ENCODE measurements at regions not wholly inside any gene's neighbourhood (a gene's known extent, or its start where the extent isn't known, plus 50 kb on each side); places are given as distances from the start of the nearest gene placed in this dataset.
"Not testable (repeated sequence)": the region's sequence is repeated elsewhere in the genome, so short reads cannot be mapped to it uniquely, and the experiment has no call there.

DNA sequence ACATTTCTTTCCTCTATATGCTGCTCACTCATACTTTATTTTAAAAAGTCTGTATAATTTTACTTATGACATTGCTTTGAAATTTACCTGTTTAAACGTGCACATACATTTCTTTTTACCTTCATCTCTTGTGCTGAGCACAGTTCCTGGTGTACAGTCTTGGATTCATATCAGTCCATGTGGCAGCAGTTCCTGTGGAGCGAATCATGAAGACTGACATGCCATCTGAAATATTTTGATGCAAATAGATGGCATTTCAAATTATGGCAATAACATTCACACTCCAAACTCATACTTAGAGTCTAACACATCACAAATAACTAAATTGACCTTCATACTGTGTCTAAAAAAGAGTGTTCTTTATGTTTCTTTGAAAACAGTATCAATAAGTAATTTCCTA lies 90.3 kb upstream of the CDH2 start:
- no peak overlapping the region for H3K4me2 ChIP-seq (ENCODE audit: low read depth, low read length, poor library complexity, severe bottlenecking)
- H2AFZ ChIP-seq (ENCODE audit: low read length) = no peak overlapping the region
- TF ChIP-seq EZH2phosphoT487 (IDR thresholded peaks at IDR 0.05; ENCODE audit: borderline replicate concordance) = no peak
- TF ChIP-seq, protein P1, sequence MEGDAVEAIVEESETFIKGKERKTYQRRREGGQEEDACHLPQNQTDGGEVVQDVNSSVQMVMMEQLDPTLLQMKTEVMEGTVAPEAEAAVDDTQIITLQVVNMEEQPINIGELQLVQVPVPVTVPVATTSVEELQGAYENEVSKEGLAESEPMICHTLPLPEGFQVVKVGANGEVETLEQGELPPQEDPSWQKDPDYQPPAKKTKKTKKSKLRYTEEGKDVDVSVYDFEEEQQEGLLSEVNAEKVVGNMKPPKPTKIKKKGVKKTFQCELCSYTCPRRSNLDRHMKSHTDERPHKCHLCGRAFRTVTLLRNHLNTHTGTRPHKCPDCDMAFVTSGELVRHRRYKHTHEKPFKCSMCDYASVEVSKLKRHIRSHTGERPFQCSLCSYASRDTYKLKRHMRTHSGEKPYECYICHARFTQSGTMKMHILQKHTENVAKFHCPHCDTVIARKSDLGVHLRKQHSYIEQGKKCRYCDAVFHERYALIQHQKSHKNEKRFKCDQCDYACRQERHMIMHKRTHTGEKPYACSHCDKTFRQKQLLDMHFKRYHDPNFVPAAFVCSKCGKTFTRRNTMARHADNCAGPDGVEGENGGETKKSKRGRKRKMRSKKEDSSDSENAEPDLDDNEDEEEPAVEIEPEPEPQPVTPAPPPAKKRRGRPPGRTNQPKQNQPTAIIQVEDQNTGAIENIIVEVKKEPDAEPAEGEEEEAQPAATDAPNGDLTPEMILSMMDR (conservative IDR thresholded peaks at IDR 0.05; ENCODE audit: low read length) = no peak
- no peaks in the 10 kb centered on the region for H3K27me3 ChIP-seq (ENCODE audit: insufficient read depth, low read length, poor library complexity, severe bottlenecking)
- H3K36me3 ChIP-seq (ENCODE audit: insufficient read depth, low read length) = no peaks in the 10 kb centered on the region
- H3K9me2 ChIP-seq (replicated peaks; ENCODE audit: low read depth, low read length) = no peaks in the 10 kb centered on the region
- H3K9me3 ChIP-seq (ENCODE audit: insufficient read depth, low read depth, low read length) = no peaks in the 10 kb centered on the region
- H3K4me1 ChIP-seq (ENCODE audit: insufficient read depth, low read length, poor library complexity, severe bottlenecking) = no peaks in the 10 kb centered on the region
- no peak overlapping the region for H3K4me3 ChIP-seq (ENCODE audit: low read length, poor library complexity, severe bottlenecking)
- no peaks in the 10 kb centered on the region for H3K79me2 ChIP-seq (ENCODE audit: insufficient read depth, low read length)
- no peak overlapping the region for H3K9ac ChIP-seq (ENCODE audit: low read depth, low read length, poor library complexity, severe bottlenecking)
- no peaks in the 10 kb centered on the region for H4K20me1 ChIP-seq (ENCODE audit: insufficient read depth, low read length, poor library complexity, severe bottlenecking)
- H3F3A ChIP-seq (ENCODE audit: low read depth) = no peaks in the 10 kb centered on the region

DNA sequence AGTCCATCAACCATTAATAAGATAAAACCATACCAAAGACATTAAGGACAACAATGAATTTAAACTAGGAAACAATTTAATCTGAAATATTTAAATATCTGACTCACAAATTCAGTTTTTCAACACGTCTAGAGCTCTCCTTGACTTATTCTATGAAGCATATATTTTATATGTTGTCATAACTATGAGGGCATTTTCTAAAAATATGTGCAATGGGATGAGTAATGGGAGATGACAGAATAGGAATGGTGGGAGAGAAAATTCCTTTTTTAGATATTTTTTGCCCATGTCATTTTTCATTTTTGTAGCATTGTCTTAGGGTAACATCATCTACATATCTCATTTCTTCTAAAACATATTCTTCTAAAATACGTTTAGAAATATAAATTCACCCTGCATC lies 79.2 kb upstream of the CDH2 start:
- Histone ChIP-seq H3K4me2 (ENCODE audit: low read depth, low read length, poor library complexity, severe bottlenecking) (no peak overlapping the region), H4K20me1 (ENCODE audit: insufficient read depth, low read length, poor library complexity, severe bottlenecking) (no peaks in the 10 kb centered on the region), H3K9me3 (ENCODE audit: insufficient read depth, low read depth, low read length) (no peaks in the 10 kb centered on the region), H3K9me2 (replicated peaks; ENCODE audit: low read depth, low read length) (0 out of 2 replicates have a peak, but pooled peaks cover 3% of the 10 kb centered on the region), H2AFZ (ENCODE audit: low read length) (no peak overlapping the region), H3K36me3 (ENCODE audit: insufficient read depth, low read length) (no peaks in the 10 kb centered on the region), H3K79me2 (ENCODE audit: insufficient read depth, low read length) (no peaks in the 10 kb centered on the region), H3K4me1 (ENCODE audit: insufficient read depth, low read length, poor library complexity, severe bottlenecking) (no peaks in the 10 kb centered on the region), H3K4me3 (ENCODE audit: low read length, poor library complexity, severe bottlenecking) (no peak overlapping the region), H3F3A (ENCODE audit: low read depth) (no peaks in the 10 kb centered on the region), H3K9ac (ENCODE audit: low read depth, low read length, poor library complexity, severe bottlenecking) (no peak overlapping the region), H3K27me3 (ENCODE audit: insufficient read depth, low read length, poor library complexity, severe bottlenecking) (no peaks in the 10 kb centered on the region)
- TF ChIP-seq, protein P1 (conservative IDR thresholded peaks at IDR 0.05; ENCODE audit: low read length) = no peak
- no peak for TF ChIP-seq EZH2phosphoT487 (IDR thresholded peaks at IDR 0.05; ENCODE audit: borderline replicate concordance)

DNA sequence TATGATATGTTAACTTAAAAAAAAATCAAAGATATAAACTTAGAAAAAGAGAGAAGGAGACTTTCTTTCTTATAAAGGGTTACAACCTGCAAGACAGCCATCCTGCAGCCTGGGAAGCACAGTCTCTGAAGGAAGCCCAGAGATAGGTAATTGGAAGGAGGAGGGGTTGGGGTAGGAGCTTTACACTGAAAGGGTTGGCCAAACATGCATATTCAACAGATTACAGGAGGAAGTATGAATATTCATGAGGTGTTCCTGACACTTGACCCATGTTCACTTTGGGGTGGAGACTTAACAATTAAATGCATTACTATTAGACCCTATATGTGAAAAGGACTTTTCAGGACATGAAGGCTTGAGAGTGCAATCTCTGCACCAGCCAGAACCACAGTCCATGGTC lies 71.7 kb upstream of the CDH2 start:
- H3K79me2 ChIP-seq (ENCODE audit: insufficient read depth, low read length) = no peaks in the 10 kb centered on the region
- TF ChIP-seq, protein P1 (conservative IDR thresholded peaks at IDR 0.05; ENCODE audit: low read length) = no peak
- no peak for TF ChIP-seq EZH2phosphoT487 (IDR thresholded peaks at IDR 0.05; ENCODE audit: borderline replicate concordance)
- H3K4me3 ChIP-seq (ENCODE audit: low read length, poor library complexity, severe bottlenecking) = no peak overlapping the region
- no peak overlapping the region for H3K4me2 ChIP-seq (ENCODE audit: low read depth, low read length, poor library complexity, severe bottlenecking)
- H3K9me2 ChIP-seq (replicated peaks; ENCODE audit: low read depth, low read length) = no peaks in the 10 kb centered on the region
- H3F3A ChIP-seq (ENCODE audit: low read depth) = no peaks in the 10 kb centered on the region
- no peak overlapping the region for H2AFZ ChIP-seq (ENCODE audit: low read length)
- H3K9me3 ChIP-seq (ENCODE audit: insufficient read depth, low read depth, low read length) = no peaks in the 10 kb centered on the region
- no peaks in the 10 kb centered on the region for H3K27me3 ChIP-seq (ENCODE audit: insufficient read depth, low read length, poor library complexity, severe bottlenecking)
- no peaks in the 10 kb centered on the region for H3K36me3 ChIP-seq (ENCODE audit: insufficient read depth, low read length)
- no peaks in the 10 kb centered on the region for H3K4me1 ChIP-seq (ENCODE audit: insufficient read depth, low read length, poor library complexity, severe bottlenecking)
- H3K9ac ChIP-seq (ENCODE audit: low read depth, low read length, poor library complexity, severe bottlenecking) = no peak overlapping the region
- no peaks in the 10 kb centered on the region for H4K20me1 ChIP-seq (ENCODE audit: insufficient read depth, low read length, poor library complexity, severe bottlenecking)

DNA sequence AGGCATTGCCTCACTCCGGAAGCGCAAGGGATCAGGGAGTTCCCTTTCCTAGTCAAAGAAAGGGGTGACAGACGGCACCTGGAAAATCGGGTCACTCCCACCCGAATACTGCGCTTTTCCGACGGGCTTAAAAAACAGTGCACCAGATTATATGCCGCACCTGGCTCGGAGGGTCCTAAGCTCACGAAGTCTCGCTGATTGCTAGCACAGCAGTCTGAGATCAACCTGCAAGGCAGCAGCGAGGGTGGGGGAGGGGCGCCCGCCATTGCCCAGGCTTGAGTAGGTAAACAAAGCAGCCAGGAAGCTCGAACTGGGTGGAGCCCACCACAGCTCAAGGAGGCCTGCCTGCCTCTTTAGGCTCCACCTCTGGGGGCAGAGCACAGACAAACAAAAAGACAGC lies 63.7 kb upstream of the CDH2 start:
- H3F3A ChIP-seq (ENCODE audit: low read depth); H3K79me2 ChIP-seq (ENCODE audit: insufficient read depth, low read length); H3K9me2 ChIP-seq (replicated peaks; ENCODE audit: low read depth, low read length); H4K20me1 ChIP-seq (ENCODE audit: insufficient read depth, low read length, poor library complexity, severe bottlenecking); H3K4me1 ChIP-seq (ENCODE audit: insufficient read depth, low read length, poor library complexity, severe bottlenecking); H3K9me3 ChIP-seq (ENCODE audit: insufficient read depth, low read depth, low read length); H3K27me3 ChIP-seq (ENCODE audit: insufficient read depth, low read length, poor library complexity, severe bottlenecking); H3K9ac ChIP-seq (ENCODE audit: low read depth, low read length, poor library complexity, severe bottlenecking); H3K4me2 ChIP-seq (ENCODE audit: low read depth, low read length, poor library complexity, severe bottlenecking); H3K4me3 ChIP-seq (ENCODE audit: low read length, poor library complexity, severe bottlenecking); H3K36me3 ChIP-seq (ENCODE audit: insufficient read depth, low read length); H2AFZ ChIP-seq (ENCODE audit: low read length): not testable (repeated sequence)
